Fibroblast of villous mesenchyme (primary cell): ENCODE measurements at regions not wholly inside any gene's neighbourhood (a gene's known extent, or its start where the extent isn't known, plus 50 kb on each side); places are given as distances from the start of the nearest gene placed in this dataset.

ENCODE experiments used
- DNase-seq: peaks from one replicate; pipeline ENCODE4 v3.0.0-alpha.2; 2010; ENCODE audit warnings: low read depth
- H3K4me3 ChIP-seq: 2 replicates; pipeline ENCODE4 v1.5.1; 2011; ENCODE audit warnings: low read depth, mild to moderate bottlenecking, low read length
- TF ChIP-seq, protein P1 (sequence below): IDR thresholded peaks from 2 replicates; pipeline ENCODE4 v1.5.1; 2012; ENCODE audit warnings: low read depth, mild to moderate bottlenecking, low read length; ENCODE audit not compliant: insufficient read depth

DNA sequence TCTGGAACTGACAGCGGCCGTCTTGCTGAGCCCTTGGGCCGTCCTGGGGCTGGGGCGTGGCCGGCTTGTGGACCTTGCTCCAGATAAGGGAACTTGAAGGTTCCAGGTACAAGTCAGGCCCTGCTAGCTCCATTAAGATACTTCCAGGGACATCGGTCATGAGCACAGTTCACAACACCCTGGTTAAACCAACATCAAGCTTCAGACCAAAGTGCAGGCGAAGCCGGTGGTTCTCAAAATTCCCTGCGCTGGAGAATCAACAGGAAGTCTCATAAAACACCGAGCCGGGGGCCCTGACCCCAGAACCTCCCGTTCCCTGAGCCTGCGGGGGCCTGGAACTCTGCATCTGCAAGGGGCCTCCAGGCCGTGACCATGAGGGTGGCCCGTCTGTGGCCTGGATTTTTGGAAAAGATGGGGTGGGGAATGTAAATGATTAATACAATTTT is 1043.8 kb downstream of the BRD1 start:
- DNase-seq: no peak
- TF ChIP-seq, protein P1, sequence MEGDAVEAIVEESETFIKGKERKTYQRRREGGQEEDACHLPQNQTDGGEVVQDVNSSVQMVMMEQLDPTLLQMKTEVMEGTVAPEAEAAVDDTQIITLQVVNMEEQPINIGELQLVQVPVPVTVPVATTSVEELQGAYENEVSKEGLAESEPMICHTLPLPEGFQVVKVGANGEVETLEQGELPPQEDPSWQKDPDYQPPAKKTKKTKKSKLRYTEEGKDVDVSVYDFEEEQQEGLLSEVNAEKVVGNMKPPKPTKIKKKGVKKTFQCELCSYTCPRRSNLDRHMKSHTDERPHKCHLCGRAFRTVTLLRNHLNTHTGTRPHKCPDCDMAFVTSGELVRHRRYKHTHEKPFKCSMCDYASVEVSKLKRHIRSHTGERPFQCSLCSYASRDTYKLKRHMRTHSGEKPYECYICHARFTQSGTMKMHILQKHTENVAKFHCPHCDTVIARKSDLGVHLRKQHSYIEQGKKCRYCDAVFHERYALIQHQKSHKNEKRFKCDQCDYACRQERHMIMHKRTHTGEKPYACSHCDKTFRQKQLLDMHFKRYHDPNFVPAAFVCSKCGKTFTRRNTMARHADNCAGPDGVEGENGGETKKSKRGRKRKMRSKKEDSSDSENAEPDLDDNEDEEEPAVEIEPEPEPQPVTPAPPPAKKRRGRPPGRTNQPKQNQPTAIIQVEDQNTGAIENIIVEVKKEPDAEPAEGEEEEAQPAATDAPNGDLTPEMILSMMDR: no peak
- no peak overlapping the region for H3K4me3 ChIP-seq

DNA sequence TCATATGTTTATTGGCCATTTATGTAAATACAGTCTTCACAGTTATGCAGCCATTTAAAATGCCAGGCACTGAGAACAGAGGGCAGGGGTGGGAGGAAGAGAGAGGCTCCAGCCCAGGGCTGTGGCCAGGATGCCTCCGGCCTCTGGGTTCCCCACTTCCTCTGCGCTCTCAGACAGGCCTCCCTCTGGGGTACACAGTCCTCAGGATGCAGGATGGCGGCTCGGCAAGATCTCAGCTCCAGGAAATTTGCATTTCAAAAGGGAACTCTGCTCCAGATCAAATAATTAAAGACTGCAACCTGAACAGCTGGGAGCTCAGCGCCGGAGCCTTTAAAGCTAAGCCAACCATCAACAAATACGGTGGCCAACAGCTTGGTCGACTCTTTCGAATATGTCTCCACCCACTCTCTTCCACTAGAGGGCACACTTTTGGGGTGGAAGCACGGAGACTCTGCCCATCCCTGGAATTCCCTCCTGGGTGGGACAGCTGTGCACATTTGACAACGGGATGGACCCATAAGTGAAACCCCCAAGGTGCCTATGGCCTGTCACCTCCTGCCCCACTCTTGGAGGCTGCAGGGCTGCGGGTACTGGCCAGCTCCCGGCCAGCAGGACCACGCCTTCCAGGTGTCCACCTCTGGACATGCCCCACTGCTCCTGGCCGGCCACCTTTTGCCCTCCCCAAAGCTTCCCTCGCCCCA is 1044.7 kb downstream of the BRD1 start:
- no peak for DNase-seq
- TF ChIP-seq, protein P1: no peak
- H3K4me3 ChIP-seq: no peak overlapping the region

DNA sequence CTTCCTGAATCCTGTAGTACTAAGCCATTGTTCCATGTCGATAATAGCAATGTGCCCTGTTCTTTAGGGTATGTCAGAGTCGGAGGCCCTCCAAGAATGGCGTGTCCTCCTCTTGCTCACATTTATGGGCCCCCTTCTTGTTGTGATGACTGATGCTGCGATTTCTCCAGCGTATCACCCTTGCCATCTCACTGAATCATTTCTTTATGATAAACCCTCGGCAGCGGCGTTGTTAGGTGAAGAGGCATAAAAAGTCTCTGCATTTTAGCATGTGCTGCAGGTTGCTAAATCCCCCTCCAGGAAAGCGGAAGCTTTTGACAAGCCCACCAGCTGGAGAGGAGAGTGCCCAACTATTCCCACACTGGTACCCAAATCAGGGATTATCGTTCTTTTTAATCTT is 1045.3 kb downstream of the BRD1 start:
- TF ChIP-seq, protein P1: no peak

DNA sequence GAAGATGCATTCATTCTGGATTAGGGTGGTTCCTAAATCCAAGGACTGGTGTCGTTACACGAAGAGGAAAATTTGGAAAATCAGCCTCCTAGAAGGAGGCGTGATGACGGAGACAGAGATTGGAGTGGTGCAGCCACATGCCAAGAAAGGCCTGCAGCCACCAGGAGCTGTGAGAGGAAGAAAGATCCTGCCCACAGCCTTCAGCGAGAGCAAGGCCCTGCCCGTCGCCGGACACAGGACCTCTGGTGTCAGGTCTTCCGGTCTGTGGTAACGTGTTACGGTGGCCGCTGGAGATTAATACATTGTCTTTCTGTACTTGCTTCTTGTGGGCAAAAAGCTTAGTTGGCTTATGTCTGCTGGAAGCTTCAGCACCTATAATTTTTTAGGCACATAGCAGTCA is 1045.8 kb downstream of the BRD1 start:
- TF ChIP-seq, protein P1: no peak
- no peak overlapping the region for H3K4me3 ChIP-seq
- DNase-seq: no peak

More for the DNA sequence above, 1045.3 kb downstream of the BRD1 start:
- H3K4me3 ChIP-seq: no peak overlapping the region
- DNase-seq: no peak

DNA sequence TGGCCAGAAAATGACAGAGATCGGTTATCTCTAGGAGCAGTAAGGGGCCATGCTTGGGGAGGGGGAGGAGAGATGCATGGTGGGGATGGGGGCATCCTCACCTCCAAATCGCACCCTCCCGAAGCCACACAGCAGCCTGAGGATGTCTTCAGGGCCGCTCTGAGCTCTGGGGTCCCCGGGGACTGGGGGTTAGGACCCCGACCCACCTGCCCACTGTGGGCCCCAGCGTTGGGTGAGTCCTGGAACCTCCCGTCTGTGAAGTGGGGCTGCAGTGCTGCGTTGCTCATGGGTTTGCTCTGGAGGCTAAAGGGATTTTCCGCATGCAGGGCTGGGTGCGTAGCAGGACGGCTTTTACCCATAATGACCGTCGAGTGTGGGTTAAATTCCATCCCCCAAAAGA is 1046.3 kb downstream of the BRD1 start:
- no peak overlapping the region for H3K4me3 ChIP-seq
- DNase-seq: no peak
- TF ChIP-seq, protein P1: no peak

DNA sequence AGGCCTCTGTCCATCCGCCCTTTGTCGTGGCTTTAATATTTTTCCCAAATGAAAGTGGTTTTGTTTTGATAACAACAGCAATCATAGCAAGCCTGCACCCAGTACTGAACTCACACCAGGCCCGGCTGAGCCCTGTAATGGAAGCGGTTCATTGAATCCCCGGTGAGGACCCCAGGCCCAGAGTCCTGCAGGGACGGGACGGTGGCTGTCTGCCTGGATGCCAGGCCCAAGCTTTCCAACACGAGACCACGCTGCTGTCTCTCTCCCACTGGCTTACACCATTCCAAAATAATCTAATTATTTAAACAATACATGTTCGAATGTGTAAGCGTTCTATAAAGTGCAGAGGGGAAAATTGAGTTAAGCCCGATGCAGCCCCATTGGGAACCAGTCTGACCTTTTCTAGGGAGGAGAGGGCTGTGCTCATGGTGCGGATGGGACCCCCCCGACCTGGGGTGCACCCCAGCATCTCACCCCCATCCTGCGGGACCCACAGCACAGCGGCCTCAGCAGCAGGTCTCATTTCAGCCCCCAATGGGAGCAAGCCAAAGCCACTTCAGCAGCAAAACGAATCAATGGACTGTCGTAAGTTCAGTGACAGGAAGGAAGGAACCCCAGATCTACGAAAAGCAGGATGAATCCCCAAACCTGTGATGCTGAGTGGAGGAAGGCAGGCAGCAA is 1046.9 kb downstream of the BRD1 start:
- no peak overlapping the region for H3K4me3 ChIP-seq
- DNase-seq: no peak
- TF ChIP-seq, protein P1: no peak
